Keratinocyte (primary cell): ENCODE measurements at regions not wholly inside any gene's neighbourhood (a gene's known extent, or its start where the extent isn't known, plus 50 kb on each side); places are given as distances from the start of the nearest gene placed in this dataset.

ENCODE experiments used
- CTCF ChIP-seq, 3 experiments: IDR thresholded peaks in 1 of 3; conservative IDR thresholded peaks in 1 of 3; optimal IDR thresholded peaks in 1 of 3; 2 replicates in 2 of 3; 3 replicates in 1 of 3; pipeline versions ENCODE3 to v1.5.1; 2011; ENCODE audit warnings: low read length in 3 of 3, mild to moderate bottlenecking in 3 of 3, moderate library complexity in 2 of 3, control low read depth in 1 of 3, inconsistent platforms in 1 of 3; ENCODE audit not compliant: insufficient read depth in 2 of 3; ENCODE audit errors: extremely low read depth in 1 of 3
- EZH2 ChIP-seq: IDR thresholded peaks from one replicate; pipeline ENCODE4 v1.6.1; 2012; ENCODE audit warnings: inconsistent platforms, mild to moderate bottlenecking, low read length, moderate library complexity

GRCh38 chr6:168901076-168901475 lies 352.6 kb downstream of the THBS2 start:
- TF ChIP-seq CTCF (optimal IDR thresholded peaks at IDR 0.05 in 1 of 3, IDR thresholded peaks at IDR 0.05 in 1 of 3, conservative IDR thresholded peaks at IDR 0.05 in 1 of 3; ENCODE audit: extremely low read depth in 1 of 3, insufficient read depth in 2 of 3, low read length in 3 of 3): no peak
- TF ChIP-seq EZH2: no peak
